Pulmonary artery endothelial cell (primary cell): ENCODE measurements at regions not wholly inside any gene's neighbourhood (a gene's known extent, or its start where the extent isn't known, plus 50 kb on each side); places are given as distances from the start of the nearest gene placed in this dataset.
"Not testable (repeated sequence)": the region's sequence is repeated elsewhere in the genome, so short reads cannot be mapped to it uniquely, and the experiment has no call there.

Experiments used
- DNase-seq: peaks from one replicate; pipeline ENCODE4 v3.0.0-alpha.2; 2011; ENCODE audit warnings: low read depth, low spot score

- no peak for DNase-seq
These were observed 390.1 kb downstream of the ZFHX3 start for GRCh38 chr16:72657791-72658190.

GRCh38 chr16:72657164-72657563, 390.8 kb downstream of the ZFHX3 start:
- no peak for DNase-seq

GRCh38 chr16:72654535-72654934, 393.4 kb downstream of the ZFHX3 start:
- DNase-seq = no peak

GRCh38 chr16:72649254-72649944, 398.5 kb downstream of the ZFHX3 start:
- DNase-seq = no peak

GRCh38 chr16:72646615-72647014, 401.3 kb downstream of the ZFHX3 start:
- DNase-seq = no peak

GRCh38 chr16:72645538-72645937, 402.4 kb downstream of the ZFHX3 start:
- DNase-seq = no peak

GRCh38 chr16:72644911-72645310, 403.0 kb downstream of the ZFHX3 start:
- DNase-seq = no peak

- no peak for DNase-seq
These were observed 408.4 kb downstream of the ZFHX3 start for GRCh38 chr16:72639494-72639893.

- peak; percentile 11 for DNase-seq
These were observed 410.6 kb downstream of the ZFHX3 start for GRCh38 chr16:72637306-72637705.

- DNase-seq = no peak
These were observed 412.2 kb downstream of the ZFHX3 start for GRCh38 chr16:72635694-72636093.

GRCh38 chr16:72635104-72635503, 412.8 kb downstream of the ZFHX3 start:
- DNase-seq = no peak

- not testable (repeated sequence) for DNase-seq
These were observed 420.6 kb downstream of the ZFHX3 start for GRCh38 chr16:72627182-72627896.

- DNase-seq = no peak
These were observed 421.3 kb downstream of the ZFHX3 start for GRCh38 chr16:72626623-72627022.

GRCh38 chr16:72621651-72622050, 426.3 kb downstream of the ZFHX3 start:
- DNase-seq = no peak

GRCh38 chr16:72620853-72621252, 427.1 kb downstream of the ZFHX3 start:
- no peak for DNase-seq

- no peak for DNase-seq
These were observed 427.6 kb downstream of the ZFHX3 start for GRCh38 chr16:72620348-72620747.

GRCh38 chr16:72615856-72616255, 432.1 kb downstream of the ZFHX3 start:
- DNase-seq = no peak

GRCh38 chr16:72612718-72613117, 435.2 kb downstream of the ZFHX3 start:
- no peak for DNase-seq

- DNase-seq = no peak
These were observed 435.7 kb downstream of the ZFHX3 start for GRCh38 chr16:72612256-72612655.

GRCh38 chr16:72609933-72610332, 438.0 kb upstream of the PMFBP1 start:
- no peak for DNase-seq

GRCh38 chr16:72609066-72609465, 437.1 kb upstream of the PMFBP1 start:
- DNase-seq = no peak

GRCh38 chr16:72604375-72604774, 432.4 kb upstream of the PMFBP1 start:
- no peak for DNase-seq

GRCh38 chr16:72602499-72602898, 430.5 kb upstream of the PMFBP1 start:
- no peak for DNase-seq
